ENCODE measurements at regions not wholly inside any gene's neighbourhood (a gene's known extent, or its start where the extent isn't known, plus 50 kb on each side); places are given as distances from the start of the nearest gene placed in this dataset.
"Not testable (repeated sequence)": the region's sequence is repeated elsewhere in the genome, so short reads cannot be mapped to it uniquely, and the experiment has no call there.

DNA sequence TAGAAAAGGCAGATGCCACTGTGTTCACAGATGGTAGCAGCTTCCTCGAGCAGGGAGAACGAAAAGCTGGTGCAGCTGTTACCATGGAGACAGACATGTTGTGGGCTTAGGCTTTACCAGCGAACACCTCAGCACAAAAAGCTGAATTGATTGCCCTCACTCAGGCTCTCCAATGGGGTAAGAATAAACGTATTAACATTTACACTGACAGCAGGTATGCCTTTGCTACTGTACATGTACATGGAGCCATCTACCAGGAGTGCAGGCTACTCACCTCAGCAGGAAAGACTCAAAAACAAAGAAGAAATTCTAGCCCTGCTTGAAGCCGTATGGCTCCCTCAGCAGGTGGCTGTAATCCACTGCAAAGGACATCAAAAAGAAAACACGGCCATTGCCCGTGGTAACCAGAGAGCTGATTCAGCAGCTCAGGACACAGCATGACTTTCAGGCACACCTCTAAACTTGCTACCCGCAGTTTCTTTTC, 197.7 kb downstream of the ZNF737 start:
- no peaks in the 10 kb centered on the region for H3K27me3 ChIP-seq (ENCODE audit: control insufficient read depth, insufficient read depth, low read length)
- peaks cover 14% of the 10 kb centered on the region for H3K4me1 ChIP-seq
- peak overlapping the region; percentile 34 for H3K4me3 ChIP-seq (ENCODE audit: low read depth, low read length)
- no peaks in the 10 kb centered on the region for H3K79me2 ChIP-seq
- H3K9me3 ChIP-seq (ENCODE audit: control insufficient read depth, low read length): no peaks in the 10 kb centered on the region
- H3K9ac ChIP-seq: no peak overlapping the region
- TF ChIP-seq, protein P1, sequence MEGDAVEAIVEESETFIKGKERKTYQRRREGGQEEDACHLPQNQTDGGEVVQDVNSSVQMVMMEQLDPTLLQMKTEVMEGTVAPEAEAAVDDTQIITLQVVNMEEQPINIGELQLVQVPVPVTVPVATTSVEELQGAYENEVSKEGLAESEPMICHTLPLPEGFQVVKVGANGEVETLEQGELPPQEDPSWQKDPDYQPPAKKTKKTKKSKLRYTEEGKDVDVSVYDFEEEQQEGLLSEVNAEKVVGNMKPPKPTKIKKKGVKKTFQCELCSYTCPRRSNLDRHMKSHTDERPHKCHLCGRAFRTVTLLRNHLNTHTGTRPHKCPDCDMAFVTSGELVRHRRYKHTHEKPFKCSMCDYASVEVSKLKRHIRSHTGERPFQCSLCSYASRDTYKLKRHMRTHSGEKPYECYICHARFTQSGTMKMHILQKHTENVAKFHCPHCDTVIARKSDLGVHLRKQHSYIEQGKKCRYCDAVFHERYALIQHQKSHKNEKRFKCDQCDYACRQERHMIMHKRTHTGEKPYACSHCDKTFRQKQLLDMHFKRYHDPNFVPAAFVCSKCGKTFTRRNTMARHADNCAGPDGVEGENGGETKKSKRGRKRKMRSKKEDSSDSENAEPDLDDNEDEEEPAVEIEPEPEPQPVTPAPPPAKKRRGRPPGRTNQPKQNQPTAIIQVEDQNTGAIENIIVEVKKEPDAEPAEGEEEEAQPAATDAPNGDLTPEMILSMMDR (IDR thresholded peaks at IDR 0.05): peak; percentile 75
- peak overlapping the region; percentile 90 for H3K27ac ChIP-seq
- H3K4me2 ChIP-seq (ENCODE audit: low read length): peak overlapping the region; percentile 40
- H3K36me3 ChIP-seq (ENCODE audit: control insufficient read depth, insufficient read depth, low read length): no peaks in the 10 kb centered on the region
- peak overlapping the region; percentile 82 for H2AFZ ChIP-seq

DNA sequence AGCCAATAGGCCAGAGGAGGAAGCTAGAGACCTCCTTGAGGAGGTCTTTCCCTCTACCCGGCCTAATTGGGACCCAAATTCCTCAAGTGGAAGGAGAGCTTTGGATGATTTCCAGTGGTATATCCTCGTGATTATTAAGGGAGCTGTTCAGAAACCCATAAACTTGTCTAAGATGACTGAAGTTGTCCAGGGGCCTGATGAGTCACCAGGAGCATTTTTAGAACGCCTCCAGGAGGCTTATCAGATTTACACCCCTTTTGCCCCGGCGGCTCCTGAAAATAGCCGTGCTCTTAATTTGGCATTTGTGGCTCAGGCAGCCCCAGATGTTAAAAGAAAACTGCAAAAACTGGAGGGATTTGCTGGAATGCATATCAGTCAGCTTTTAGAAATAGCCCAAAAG, 198.1 kb downstream of the ZNF486 start:
- peak overlapping the region; percentile 54 for H2AFZ ChIP-seq
- H3K4me1 ChIP-seq: peaks cover 14% of the 10 kb centered on the region
- H3K4me3 ChIP-seq (ENCODE audit: low read depth, low read length): no peak overlapping the region
- H3K36me3 ChIP-seq (ENCODE audit: control insufficient read depth, insufficient read depth, low read length): no peaks in the 10 kb centered on the region
- H3K4me2 ChIP-seq (ENCODE audit: low read length): peak overlapping the region; percentile 30
- peak overlapping the region; percentile 25 for H3K27ac ChIP-seq
- H3K9ac ChIP-seq: no peak overlapping the region
- no peaks in the 10 kb centered on the region for H3K79me2 ChIP-seq
- H3K27me3 ChIP-seq (ENCODE audit: control insufficient read depth, insufficient read depth, low read length): no peaks in the 10 kb centered on the region
- TF ChIP-seq, protein P1 (IDR thresholded peaks at IDR 0.05): no peak
- H3K9me3 ChIP-seq (ENCODE audit: control insufficient read depth, low read length): no peaks in the 10 kb centered on the region

DNA sequence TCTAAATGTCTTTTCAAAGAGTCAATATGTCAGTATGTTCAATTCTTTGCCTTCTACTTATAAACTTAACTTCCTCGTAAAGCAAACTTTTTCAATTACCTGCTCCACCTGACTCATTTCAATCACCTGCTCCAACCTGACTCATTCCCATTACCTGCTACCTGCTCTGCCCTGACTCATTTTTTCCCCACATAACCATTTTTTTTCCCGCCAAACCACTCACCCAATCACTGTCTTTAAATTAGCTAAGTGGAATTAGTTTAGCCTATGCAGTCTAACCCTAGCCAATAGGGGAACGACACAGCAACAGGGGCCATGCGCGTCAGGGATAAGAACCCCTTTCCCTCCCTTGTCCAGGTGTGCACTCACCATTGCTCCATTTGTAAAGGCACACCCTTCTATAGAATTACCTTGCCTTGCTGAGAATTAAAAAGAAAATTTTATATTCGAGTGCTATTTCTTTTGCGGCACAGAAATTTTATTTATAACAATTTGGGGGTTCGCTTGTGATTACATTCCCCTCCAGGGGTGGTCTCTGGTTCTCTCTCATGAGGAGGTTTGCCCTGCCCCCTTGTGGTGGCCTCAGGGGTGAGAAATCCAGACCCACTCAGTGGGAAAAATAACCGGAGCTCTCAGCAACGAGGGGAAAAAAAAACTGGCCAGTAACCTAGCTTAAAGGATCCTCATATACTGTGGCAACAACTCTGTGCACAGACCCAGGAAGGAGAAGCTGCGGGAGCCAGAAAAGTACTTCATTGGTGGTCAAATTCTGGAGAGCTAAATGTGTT, 193.1 kb downstream of the ZNF486 start:
- Histone ChIP-seq H3K36me3 (ENCODE audit: control insufficient read depth, insufficient read depth, low read length) (no peaks in the 10 kb centered on the region), H3K27ac (no peak overlapping the region), H3K4me1 (no peaks in the 10 kb centered on the region), H2AFZ (no peak overlapping the region), H3K27me3 (ENCODE audit: control insufficient read depth, insufficient read depth, low read length) (no peaks in the 10 kb centered on the region), H3K4me3 (ENCODE audit: low read depth, low read length) (no peak overlapping the region), H3K79me2 (no peaks in the 10 kb centered on the region), H3K9me3 (ENCODE audit: control insufficient read depth, low read length) (no peaks in the 10 kb centered on the region), H3K9ac (no peak overlapping the region), H3K4me2 (ENCODE audit: low read length) (no peak overlapping the region)
- TF ChIP-seq, protein P1 (IDR thresholded peaks at IDR 0.05): peak; percentile 26

DNA sequence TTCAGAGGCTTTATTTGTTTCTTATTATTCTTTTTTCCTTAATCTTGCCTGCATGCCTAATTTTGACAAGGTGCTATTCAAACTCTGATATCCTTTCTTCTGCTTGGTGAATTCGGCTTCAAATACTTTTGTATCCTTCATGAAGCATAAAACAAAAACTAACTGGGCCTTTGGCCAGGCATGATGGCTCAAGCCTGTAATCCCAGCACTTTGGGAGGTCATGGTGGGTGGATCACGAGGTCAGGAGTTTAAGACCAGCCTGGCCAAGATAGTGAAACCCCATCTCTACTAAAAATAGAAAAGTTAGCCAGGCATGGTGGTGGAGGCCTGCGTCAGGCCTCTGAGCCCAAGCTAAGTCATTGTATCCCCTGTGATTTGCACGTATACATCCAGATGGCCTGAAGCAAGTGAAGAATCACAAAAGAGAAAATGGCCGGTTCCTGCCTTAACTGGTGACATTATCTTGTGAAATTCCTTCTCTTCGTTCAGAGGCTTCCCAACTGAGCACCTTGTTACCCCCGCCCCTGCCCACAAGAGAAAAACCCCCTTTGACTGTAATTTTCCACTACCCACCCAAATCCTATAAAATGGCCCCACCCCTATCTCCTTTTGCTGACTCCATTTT, 191.9 kb downstream of the ZNF486 start:
- H3K27me3 ChIP-seq (ENCODE audit: control insufficient read depth, insufficient read depth, low read length); H2AFZ ChIP-seq; H3K27ac ChIP-seq; H3K4me2 ChIP-seq (ENCODE audit: low read length); H3K36me3 ChIP-seq (ENCODE audit: control insufficient read depth, insufficient read depth, low read length); H3K4me3 ChIP-seq (ENCODE audit: low read depth, low read length); H3K9me3 ChIP-seq (ENCODE audit: control insufficient read depth, low read length); H3K9ac ChIP-seq; H3K79me2 ChIP-seq; H3K4me1 ChIP-seq: not testable (repeated sequence)

DNA sequence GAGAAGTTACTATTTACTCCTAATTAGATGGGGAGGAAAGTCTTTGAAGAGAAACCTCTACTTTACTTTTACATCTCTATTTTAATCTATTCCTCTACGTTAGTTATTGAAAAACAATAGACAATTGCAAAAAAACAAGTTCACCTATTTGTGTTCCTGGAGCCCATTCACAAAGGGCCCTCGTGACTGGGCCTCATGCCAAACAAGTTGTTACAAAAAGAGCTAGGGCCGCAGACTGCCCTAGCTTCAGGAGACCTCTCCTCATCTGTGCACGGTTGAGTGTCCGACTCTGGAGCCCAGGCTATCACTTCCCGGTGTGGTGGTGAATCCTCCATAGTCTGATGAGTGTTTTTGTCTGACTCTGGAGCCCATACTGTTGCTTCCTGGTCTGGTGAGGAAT, 190.9 kb downstream of the ZNF486 start:
- Histone ChIP-seq H3K9ac (no peak overlapping the region), H2AFZ (no peak overlapping the region), H3K27ac (no peak overlapping the region), H3K27me3 (ENCODE audit: control insufficient read depth, insufficient read depth, low read length) (no peaks in the 10 kb centered on the region), H3K9me3 (ENCODE audit: control insufficient read depth, low read length) (no peaks in the 10 kb centered on the region), H3K36me3 (ENCODE audit: control insufficient read depth, insufficient read depth, low read length) (no peaks in the 10 kb centered on the region), H3K4me2 (ENCODE audit: low read length) (no peak overlapping the region), H3K4me3 (ENCODE audit: low read depth, low read length) (no peak overlapping the region), H3K4me1 (no peaks in the 10 kb centered on the region), H3K79me2 (no peaks in the 10 kb centered on the region)
- TF ChIP-seq, protein P1 (IDR thresholded peaks at IDR 0.05): no peak
